ENCODE measurements at regions not wholly inside any gene's neighbourhood (a gene's known extent, or its start where the extent isn't known, plus 50 kb on each side); places are given as distances from the start of the nearest gene placed in this dataset.
A peak's percentile ranks its signal among the peaks of the same experiment; 100 is the strongest.

- DNase-seq (ENCODE audit: low read depth, low spot score) = no peak
Measured at GRCh38 chr13:72534951-72535640, 192.3 kb downstream of the MZT1 start.

- DNase-seq (ENCODE audit: low read depth, low spot score) = peak; percentile 62
Measured at GRCh38 chr13:72530471-72530870, 197.0 kb downstream of the MZT1 start.

DNA sequence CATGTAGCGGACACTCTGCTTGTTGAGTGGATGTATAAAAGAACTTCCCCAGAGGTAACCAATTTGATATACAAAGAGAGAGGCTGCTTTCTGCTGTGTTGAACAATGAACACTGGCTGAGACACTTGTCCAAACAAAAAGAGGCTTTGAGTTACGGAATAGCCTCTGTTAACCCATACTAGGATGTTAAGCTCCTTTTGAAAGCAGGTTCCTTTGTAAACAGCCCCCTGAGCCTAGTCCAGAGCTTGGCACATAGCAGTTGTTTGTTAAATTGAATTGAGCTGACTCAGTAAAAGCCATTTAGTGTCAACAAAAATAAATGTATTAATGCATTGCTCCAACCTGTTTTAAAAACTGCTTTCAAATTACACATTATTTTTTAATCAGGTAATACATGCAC is 200.1 kb downstream of the MZT1 start:
- no peak for DNase-seq (ENCODE audit: low read depth, low spot score)

GRCh38 chr13:72523593-72523992 is 203.8 kb downstream of the MZT1 start:
- no peak for DNase-seq (ENCODE audit: low read depth, low spot score)

GRCh38 chr13:72523049-72523448 is 204.4 kb downstream of the MZT1 start:
- DNase-seq (ENCODE audit: low read depth, low spot score) = no peak

GRCh38 chr13:72521940-72522661 is 205.3 kb downstream of the MZT1 start:
- DNase-seq (ENCODE audit: low read depth, low spot score) = no peak

DNA sequence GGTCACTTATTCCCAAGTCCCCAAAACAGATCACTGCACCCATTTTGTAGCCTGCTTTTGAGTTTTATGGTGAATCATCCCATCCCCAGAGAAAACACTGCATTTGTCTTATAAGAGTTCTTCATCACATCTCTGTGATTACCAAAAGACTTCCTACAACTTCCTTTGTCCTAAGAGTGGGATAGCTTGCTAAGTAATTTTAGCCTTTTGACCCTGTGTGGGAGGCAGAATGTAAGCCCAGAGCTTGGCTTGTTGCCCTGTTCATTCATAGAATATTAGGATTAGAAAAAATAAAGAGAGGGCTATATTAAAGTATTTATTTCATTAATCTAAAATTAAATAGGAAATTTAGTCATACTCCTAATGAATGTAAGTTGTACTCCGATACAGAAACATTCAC is 213.3 kb downstream of the MZT1 start:
- DNase-seq (ENCODE audit: low read depth, low spot score) = no peak

DNA sequence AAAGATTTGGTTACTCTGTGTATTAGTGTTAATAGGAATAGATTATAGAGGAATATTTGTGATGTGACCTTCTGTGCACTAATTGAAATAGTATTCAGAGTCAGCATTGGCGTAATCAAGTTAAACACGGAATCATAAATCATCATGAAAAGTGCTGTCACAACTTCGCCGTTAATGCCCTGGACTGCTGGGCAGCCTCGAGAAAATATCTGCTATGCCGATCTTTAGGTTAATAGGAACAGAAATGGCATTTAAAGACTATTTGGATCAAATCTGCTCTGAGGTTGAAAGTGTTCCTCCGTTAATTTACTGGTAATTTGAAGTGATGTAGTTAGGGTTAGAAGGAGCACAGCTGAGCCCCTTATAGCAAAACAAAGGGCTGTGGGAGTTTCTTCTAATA is 219.0 kb downstream of the MZT1 start:
- no peak for DNase-seq (ENCODE audit: low read depth, low spot score)

- DNase-seq (ENCODE audit: low read depth, low spot score) = peak; percentile 51
Measured at GRCh38 chr13:72507416-72508199, 219.8 kb downstream of the MZT1 start.

DNA sequence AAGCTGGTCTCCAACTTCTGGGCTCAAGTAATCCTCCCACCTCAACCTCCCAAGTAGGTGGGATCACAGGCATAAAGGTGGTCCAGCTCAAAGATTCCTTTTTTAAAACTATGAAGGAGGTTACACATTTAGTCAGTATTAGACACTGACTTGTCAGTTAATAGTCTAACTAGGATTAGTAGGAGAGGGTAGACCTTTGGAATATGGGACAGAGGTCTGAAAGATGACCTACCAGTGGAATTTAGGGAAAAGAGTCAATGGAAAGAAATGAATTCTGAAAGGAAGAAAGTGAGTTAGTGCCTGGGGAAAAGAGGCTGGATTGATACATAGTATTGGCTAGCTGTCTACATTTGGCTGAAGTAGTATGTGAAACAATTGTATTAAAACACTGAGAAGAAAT is 220.7 kb downstream of the MZT1 start:
- DNase-seq (ENCODE audit: low read depth, low spot score) = no peak

GRCh38 chr13:72505376-72505775 is 222.1 kb downstream of the MZT1 start:
- DNase-seq (ENCODE audit: low read depth, low spot score) = no peak

DNA sequence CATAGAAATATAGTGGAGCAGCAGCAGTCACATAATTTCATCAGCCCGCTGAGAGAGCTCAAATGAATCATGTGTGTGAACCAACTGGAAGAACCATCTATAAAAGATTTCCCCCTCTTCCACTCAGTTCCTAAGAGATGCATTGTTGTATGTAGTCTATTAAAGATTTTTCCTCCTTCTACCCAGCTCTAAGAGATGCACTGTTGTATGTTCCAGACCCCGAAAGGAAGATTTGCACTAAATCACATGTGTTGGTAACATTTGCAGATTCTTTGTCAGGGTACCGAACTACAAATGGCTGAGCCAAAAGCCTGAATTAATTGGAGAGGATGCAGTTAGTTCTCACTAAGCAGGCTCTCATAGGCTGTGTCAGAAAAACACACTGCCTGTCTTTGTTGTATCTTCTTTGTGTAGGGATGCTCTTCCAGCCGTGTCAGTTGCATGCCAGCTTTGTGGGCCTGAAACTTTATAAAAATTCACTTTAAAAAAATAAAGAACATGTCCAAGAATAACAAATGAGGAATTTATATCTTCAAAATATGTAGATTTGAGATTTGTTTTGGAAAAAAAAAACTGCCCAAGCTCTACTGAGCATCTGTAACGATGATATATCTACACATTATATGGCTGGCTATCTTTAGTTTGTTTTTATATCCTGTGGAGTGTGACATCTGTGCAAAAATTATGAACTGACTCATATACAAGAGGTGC is 223.1 kb downstream of the MZT1 start:
- peak; percentile 23 for DNase-seq (ENCODE audit: low read depth, low spot score)

DNA sequence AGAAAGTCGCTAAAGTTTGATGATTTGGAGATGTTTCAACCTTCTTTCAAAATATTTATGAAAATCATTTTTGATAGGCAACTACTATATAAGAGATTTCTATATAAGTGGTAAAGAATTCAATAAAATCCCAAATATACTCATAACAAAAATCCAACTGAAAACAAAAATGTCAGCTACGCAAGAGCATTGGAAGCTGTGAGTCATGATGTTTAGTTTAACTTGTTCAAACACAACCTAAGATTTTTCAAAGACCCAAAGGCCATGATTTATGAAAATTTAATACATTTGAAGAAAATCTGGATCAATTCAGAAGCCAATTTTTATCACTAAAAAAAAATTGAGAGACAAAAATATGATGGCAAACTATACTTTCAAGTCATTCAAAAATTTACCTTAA is 226.6 kb downstream of the MZT1 start:
- DNase-seq (ENCODE audit: low read depth, low spot score) = no peak

- DNase-seq (ENCODE audit: low read depth, low spot score) = no peak
Measured at GRCh38 chr13:72495681-72496080, 231.7 kb downstream of the MZT1 start.

- no peak for DNase-seq (ENCODE audit: low read depth, low spot score)
Measured at GRCh38 chr13:72489751-72490150, 237.7 kb downstream of the MZT1 start.

DNA sequence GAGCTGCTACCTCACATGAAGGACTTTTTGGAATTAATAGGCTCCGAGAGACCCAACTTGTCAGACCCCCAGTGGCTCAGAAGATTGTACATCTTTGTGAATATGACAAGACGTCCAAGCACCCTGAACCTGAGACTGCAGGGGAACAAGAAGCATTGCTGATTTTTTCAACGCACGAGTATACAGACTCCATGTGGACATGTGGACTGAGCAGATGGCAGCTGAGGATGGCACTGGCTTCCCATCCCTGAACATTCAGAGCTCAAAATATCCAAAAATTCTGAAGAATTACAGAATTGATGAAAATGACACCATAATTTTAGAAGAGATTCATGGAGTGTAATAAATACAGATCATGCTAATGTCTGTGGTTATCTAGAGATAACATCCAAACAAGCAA is 254.1 kb downstream of the MZT1 start:
- DNase-seq (ENCODE audit: low read depth, low spot score) = no peak

DNA sequence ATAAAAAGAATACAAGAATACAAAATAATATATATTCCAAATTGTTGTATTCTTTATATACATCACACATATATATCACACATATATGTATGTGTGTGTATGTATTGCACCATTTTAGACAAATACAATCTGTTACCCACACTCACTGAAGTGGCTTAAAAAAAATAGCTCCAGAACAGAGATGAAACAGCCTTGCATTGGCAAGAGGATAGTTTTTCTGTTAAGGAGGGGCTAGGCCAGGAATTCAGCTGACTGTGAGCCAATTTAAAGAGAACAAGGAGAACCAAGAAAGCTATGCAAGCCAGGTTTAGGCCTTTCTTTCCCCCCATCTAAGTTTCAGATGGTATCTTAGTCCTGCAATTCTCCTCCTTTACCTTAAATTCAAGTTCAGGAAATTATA is 257.5 kb downstream of the MZT1 start:
- peak; percentile 47 for DNase-seq (ENCODE audit: low read depth, low spot score)

DNA sequence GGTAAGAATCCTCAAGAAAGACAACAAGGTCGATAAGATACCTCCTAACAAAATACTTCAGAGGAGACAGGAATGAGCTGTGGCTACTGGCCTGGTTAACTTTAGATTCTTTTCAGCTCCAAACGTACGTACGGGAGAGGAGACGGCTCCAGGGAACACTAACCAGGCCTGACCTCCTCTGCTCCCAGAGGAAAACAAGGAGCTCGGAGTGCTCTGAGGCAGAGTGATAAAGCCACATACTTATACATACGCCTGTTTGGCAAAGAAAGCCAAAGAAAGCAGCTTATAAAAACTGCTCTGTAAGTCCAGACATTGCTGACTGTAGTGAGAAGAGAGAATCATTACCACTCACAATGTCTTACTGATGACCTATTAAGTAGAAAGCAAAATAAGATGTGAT is 263.9 kb downstream of the MZT1 start:
- DNase-seq (ENCODE audit: low read depth, low spot score) = peak; percentile 87

GRCh38 chr13:72462726-72463125 is 264.7 kb downstream of the MZT1 start:
- peak; percentile 73 for DNase-seq (ENCODE audit: low read depth, low spot score)

DNA sequence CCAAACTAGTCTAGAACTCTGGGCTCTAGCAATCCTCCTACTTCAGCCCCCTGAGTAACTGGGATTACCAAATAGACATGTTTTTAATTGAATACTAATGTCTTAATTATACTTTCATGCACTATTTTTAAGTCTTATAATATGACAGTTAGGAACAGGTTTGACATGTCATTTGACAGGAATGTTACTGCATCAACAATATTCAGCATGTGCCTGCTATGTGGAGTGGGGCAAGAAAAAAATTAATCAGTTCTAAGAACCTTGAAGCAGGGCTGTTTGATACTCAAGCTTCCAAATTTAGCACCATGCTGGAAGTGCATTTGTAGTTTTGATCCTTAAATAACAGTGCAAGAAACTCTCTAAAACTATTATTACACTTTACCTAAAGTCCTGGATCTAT is 265.3 kb downstream of the MZT1 start:
- peak; percentile 7 for DNase-seq (ENCODE audit: low read depth, low spot score)

DNA sequence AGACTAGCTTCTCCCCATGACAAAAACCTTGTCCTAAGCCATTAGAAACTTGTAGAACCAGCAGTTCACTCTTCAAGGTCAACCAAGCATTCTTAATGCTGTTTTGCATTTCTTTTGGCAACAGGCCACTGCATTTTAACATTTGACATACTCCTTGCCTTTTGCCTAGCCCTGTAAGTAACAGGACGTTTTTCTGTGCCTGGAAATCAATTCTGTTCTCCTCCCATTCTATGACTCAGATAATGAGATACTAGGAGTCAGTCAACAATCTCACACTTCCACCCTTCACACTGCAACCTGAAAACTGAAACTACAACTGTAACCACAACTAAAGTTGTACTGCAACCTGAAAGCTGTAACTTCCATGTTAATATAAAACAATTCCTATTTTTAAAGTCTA is 268.7 kb downstream of the MZT1 start:
- DNase-seq (ENCODE audit: low read depth, low spot score) = peak; percentile 67

DNA sequence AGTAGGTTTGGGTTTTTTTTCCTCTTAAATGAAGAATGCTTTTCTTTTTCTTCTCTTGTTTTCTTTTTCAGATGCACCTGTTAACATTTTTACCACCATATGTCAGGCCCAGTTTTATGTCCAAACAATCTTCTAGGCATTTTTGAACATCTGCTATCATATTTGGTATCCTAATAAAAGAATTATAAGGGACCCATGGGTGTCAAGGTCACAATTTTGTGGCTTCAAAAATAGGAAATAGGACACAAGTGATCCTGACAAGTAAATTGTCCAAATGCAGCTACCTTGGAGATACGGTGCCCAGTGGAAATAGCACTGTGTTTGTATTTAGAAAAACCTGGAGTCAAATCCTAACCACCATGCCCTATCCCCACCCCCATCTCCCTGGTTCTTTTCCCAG is 270.3 kb downstream of the MZT1 start:
- DNase-seq (ENCODE audit: low read depth, low spot score) = no peak
